Karpas-422 (cell line): ENCODE measurements at regions not wholly inside any gene's neighbourhood (a gene's known extent, or its start where the extent isn't known, plus 50 kb on each side); places are given as distances from the start of the nearest gene placed in this dataset.

Experiments used
- DNase-seq: peaks from one replicate; pipeline ENCODE4 v3.0.0-alpha.2; 2015
- H2AFZ ChIP-seq: fragments of 200-600 bp; sonication (generic); 2 replicates; pipeline ENCODE4 v1.6.1; 2014; ENCODE audit warnings: antibody characterized with exemption, low read length, mixed read lengths
- H3K27ac ChIP-seq: fragments of 200-600 bp; sonication (generic); 2 replicates; pipeline ENCODE4 v1.5.1; 2014; ENCODE audit warnings: mild to moderate bottlenecking, low read length, moderate library complexity
- H3K27me3 ChIP-seq: fragments of 200-600 bp; sonication (generic); 2 replicates; pipeline ENCODE4 v1.6.1; 2014; ENCODE audit warnings: low read length, mixed read lengths
- H3K36me3 ChIP-seq: fragments of 200-600 bp; sonication (generic); 2 replicates; pipeline ENCODE4 v1.6.1; 2014; ENCODE audit warnings: low read length, mixed read lengths; ENCODE audit not compliant: insufficient read depth
- H3K4me1 ChIP-seq: fragments of 200-600 bp; sonication (generic); 2 replicates; pipeline ENCODE4 v1.6.1; 2014; ENCODE audit warnings: mild to moderate bottlenecking, low read length, mixed read lengths
- H3K4me2 ChIP-seq: fragments of 200-600 bp; sonication (generic); 2 replicates; pipeline ENCODE4 v1.6.1; 2014; ENCODE audit warnings: low read length, low read depth, mild to moderate bottlenecking; ENCODE audit not compliant: poor library complexity, severe bottlenecking
- H3K4me3 ChIP-seq: fragments of 200-600 bp; sonication (generic); 2 replicates; pipeline ENCODE4 v1.5.1; 2014; ENCODE audit warnings: mild to moderate bottlenecking, antibody characterized with exemption, low read length, mixed read lengths
- H3K79me2 ChIP-seq: fragments of 200-600 bp; sonication (generic); 2 replicates; pipeline ENCODE4 v1.6.1; 2014; ENCODE audit warnings: mild to moderate bottlenecking, low read length, mixed read lengths
- H3K9ac ChIP-seq: fragments of 200-600 bp; sonication (generic); 2 replicates; pipeline ENCODE4 v1.6.0; 2014; ENCODE audit warnings: low read length
- H3K9me2 ChIP-seq: fragments of 200-600 bp; sonication (generic), shearing (Covaris generic); replicated peaks from 2 replicates; pipeline ENCODE4 v1.6.0; 2014; ENCODE audit warnings: mild to moderate bottlenecking, low read length, moderate library complexity; ENCODE audit not compliant: insufficient read depth
- H3K9me3 ChIP-seq: fragments of 300-700, 200-600 bp; sonication (generic); 2 replicates; pipeline ENCODE4 v1.6.1; 2014; ENCODE audit warnings: low read length, mixed read lengths
- H4K20me1 ChIP-seq: fragments of 200-600 bp; sonication (generic); 2 replicates; pipeline ENCODE4 v1.6.1; 2014; ENCODE audit warnings: mild to moderate bottlenecking, antibody characterized with exemption, low read length, low read depth; ENCODE audit not compliant: insufficient read depth

- no peaks in the 10 kb centered on the region for H3K9me3 ChIP-seq
- H3K27ac ChIP-seq = no peak overlapping the region
- no peaks in the 10 kb centered on the region for H3K4me1 ChIP-seq
- H3K79me2 ChIP-seq = no peaks in the 10 kb centered on the region
- no peak overlapping the region for H2AFZ ChIP-seq
- no peak overlapping the region for H3K4me3 ChIP-seq
- no peak overlapping the region for H3K9ac ChIP-seq
- no peak overlapping the region for H3K4me2 ChIP-seq
- no peaks in the 10 kb centered on the region for H4K20me1 ChIP-seq
- no peaks in the 10 kb centered on the region for H3K9me2 ChIP-seq
- no peaks in the 10 kb centered on the region for H3K27me3 ChIP-seq
- no peak for DNase-seq
- no peaks in the 10 kb centered on the region for H3K36me3 ChIP-seq
Measured at GRCh38 chr12:47024463-47024862, 55.0 kb upstream of the PCED1B start.

GRCh38 chr12:47025349-47025748 is 54.1 kb upstream of the PCED1B start:
- no peaks in the 10 kb centered on the region for H3K4me1 ChIP-seq
- no peaks in the 10 kb centered on the region for H3K36me3 ChIP-seq
- no peak overlapping the region for H2AFZ ChIP-seq
- H3K4me3 ChIP-seq = no peak overlapping the region
- H3K9ac ChIP-seq = no peak overlapping the region
- H3K79me2 ChIP-seq = no peaks in the 10 kb centered on the region
- H4K20me1 ChIP-seq = no peaks in the 10 kb centered on the region
- H3K9me2 ChIP-seq = no peaks in the 10 kb centered on the region
- no peaks in the 10 kb centered on the region for H3K27me3 ChIP-seq
- DNase-seq = no peak
- no peak overlapping the region for H3K27ac ChIP-seq
- H3K4me2 ChIP-seq = no peak overlapping the region
- no peaks in the 10 kb centered on the region for H3K9me3 ChIP-seq

DNA sequence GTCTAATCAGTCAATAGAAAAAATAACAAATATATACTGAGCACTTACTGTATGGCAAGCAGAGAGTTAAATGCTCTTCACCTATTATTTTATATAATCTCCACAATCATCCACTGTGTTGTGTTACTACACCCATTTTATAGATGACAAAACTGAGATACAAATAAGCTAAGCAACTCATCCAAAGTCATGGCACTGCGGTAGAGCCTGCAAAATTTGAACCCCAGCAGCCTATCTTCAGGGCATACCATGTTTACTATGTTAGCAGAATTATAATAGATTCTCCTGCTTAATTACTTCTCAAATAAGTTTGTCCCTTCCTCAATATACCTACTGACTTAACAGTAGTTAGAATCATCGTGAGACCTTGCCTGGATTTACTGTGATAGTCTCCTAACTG is 53.6 kb upstream of the PCED1B start:
- no peaks in the 10 kb centered on the region for H3K79me2 ChIP-seq
- H3K9me3 ChIP-seq = no peaks in the 10 kb centered on the region
- no peaks in the 10 kb centered on the region for H3K36me3 ChIP-seq
- H3K4me1 ChIP-seq = no peaks in the 10 kb centered on the region
- no peak overlapping the region for H2AFZ ChIP-seq
- H4K20me1 ChIP-seq = no peaks in the 10 kb centered on the region
- H3K27ac ChIP-seq = no peak overlapping the region
- H3K9me2 ChIP-seq = no peaks in the 10 kb centered on the region
- H3K4me3 ChIP-seq = no peak overlapping the region
- DNase-seq = no peak
- no peaks in the 10 kb centered on the region for H3K27me3 ChIP-seq
- H3K9ac ChIP-seq = no peak overlapping the region
- no peak overlapping the region for H3K4me2 ChIP-seq

- H3K36me3 ChIP-seq = no peaks in the 10 kb centered on the region
- H2AFZ ChIP-seq = no peak overlapping the region
Measured at GRCh38 chr12:47026291-47026690, 53.1 kb upstream of the PCED1B start.

More at GRCh38 chr12:47026291-47026690, 53.1 kb upstream of the PCED1B start:
- H3K9me2 ChIP-seq = no peaks in the 10 kb centered on the region
- no peak overlapping the region for H3K9ac ChIP-seq
- no peak for DNase-seq
- H3K79me2 ChIP-seq = no peaks in the 10 kb centered on the region
- no peaks in the 10 kb centered on the region for H3K27me3 ChIP-seq
- no peak overlapping the region for H3K27ac ChIP-seq
- no peak overlapping the region for H3K4me3 ChIP-seq
- H4K20me1 ChIP-seq = no peaks in the 10 kb centered on the region
- H3K9me3 ChIP-seq = no peaks in the 10 kb centered on the region
- H3K4me2 ChIP-seq = no peak overlapping the region
- H3K4me1 ChIP-seq = no peaks in the 10 kb centered on the region
